Right cardiac atrium (tissue), 5 donors: ENCODE measurements at regions not wholly inside any gene's neighbourhood (a gene's known extent, or its start where the extent isn't known, plus 50 kb on each side); places are given as distances from the start of the nearest gene placed in this dataset.

Experiments used
- ATAC-seq, 2 donors: fragments of 200-7000 bp; cut with Tn5 transposase; one replicate each; pipeline versions ENCODE4 v1.8.0 to v1.9.1; 2020; ENCODE audit warnings: moderate library complexity in 2 of 2, mild to moderate bottlenecking in 1 of 2
- DNase-seq, 3 donors: peaks; one replicate each; pipeline ENCODE4 v3.0.0-alpha.2; 2020
- H3K27ac ChIP-seq: one replicate; pipeline ENCODE4 v1.5.1; 2013; ENCODE audit warnings: mild to moderate bottlenecking, low read length, control low read depth, moderate library complexity
- H3K27me3 ChIP-seq: one replicate; pipeline ENCODE4 v1.6.1; 2013; ENCODE audit not compliant: control insufficient read depth, insufficient read depth
- H3K4me1 ChIP-seq: one replicate; pipeline ENCODE4 v1.6.1; 2013; ENCODE audit warnings: low read length; ENCODE audit not compliant: control insufficient read depth, insufficient read depth
- H3K4me3 ChIP-seq: one replicate; pipeline ENCODE4 v1.5.1; 2013; ENCODE audit warnings: low read length, control low read depth
- H3K9me3 ChIP-seq: one replicate; pipeline ENCODE4 v1.6.1; 2013; ENCODE audit warnings: low read length; ENCODE audit not compliant: control insufficient read depth
- WGBS: extraction: QIAGEN DNeasy Blood & Tissue Kit; methylation state at CpG from one replicate; pipeline ENCODE4 v1.1.7; 2013; 5-methylcytosine and 5-hydroxymethylcytosine counted together
- intact Hi-C, 4 donors: fragments of 100-400 bp; cut with DNase I; formaldehyde crosslinking; loops; one replicate each; pipeline versions ENCODE4 v1.11.0 to v1.14.0; 2022 to 2023
- donor health status: healthy with polysubstance abuse.
- donor health status: DM: no; HTN: yes; CAD: no.
- donor health status: DM: no; HTN: no; CAD: no.
- donor health status: DM: no; HTN: yes; CAD: no; lungs with severe emphysema.
- donor health status: DM: yes; HTN: yes; CAD: no.

DNA sequence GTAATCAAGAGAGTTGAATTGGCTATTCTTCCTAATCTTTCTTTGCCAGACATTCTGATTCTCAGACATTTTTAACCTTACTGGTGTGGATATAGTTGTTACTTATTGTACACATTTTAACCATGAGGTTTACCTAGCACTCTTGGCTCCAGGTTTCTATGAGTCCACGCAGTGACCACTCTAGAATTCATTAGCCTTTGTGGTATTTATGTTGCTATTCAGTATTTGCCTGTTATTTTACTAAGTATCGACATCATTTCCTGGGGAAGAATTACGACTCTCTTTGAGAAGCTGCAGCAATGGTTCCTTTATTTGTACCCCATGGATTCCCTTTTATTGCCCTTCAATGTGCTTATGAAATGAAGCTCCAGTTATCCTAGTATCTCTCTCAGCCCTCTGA is 120.7 kb downstream of the RDH14 start:
- Histone ChIP-seq H3K27me3 (no peaks in the 10 kb centered on the region), H3K4me1 (peaks cover 2% of the 10 kb centered on the region), H3K4me3 (no peak overlapping the region), H3K9me3 (no peaks in the 10 kb centered on the region), H3K27ac (no peak overlapping the region)
- ATAC-seq (no peak), DNase-seq (no peak)
- 76% methylated on average over 3 of the region's 3 CpGs for WGBS
- intact Hi-C loops, result loop anchor here in 1 of 4 donors (10.0 kb wide), 1 partner anchor 305 kb away; no protein-coding TSS in a partner anchor

DNA sequence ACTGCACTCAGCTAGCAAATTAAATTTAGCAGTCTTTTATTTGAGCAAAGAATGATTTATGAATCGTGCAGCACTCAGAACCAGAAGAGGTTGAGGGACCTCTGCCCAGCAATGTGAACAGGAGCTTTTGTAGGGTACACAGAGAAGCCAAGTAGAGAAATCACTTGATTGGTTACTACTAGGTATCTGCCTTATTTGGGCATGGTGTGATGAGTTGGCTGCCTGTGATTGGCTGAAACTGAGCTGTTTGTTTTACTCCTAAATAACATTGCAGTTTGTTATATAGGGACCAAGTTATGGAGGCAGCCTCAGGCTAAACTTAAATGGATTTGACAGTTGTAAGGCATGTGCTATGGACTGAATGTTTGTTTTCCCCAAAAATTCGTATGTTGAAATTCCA is 122.5 kb downstream of the RDH14 start:
- H3K9me3 ChIP-seq, result no peaks in the 10 kb centered on the region
- no peak overlapping the region for H3K27ac ChIP-seq
- WGBS, result 83% methylated on average over 2 of the region's 2 CpGs
- no peak for ATAC-seq
- no peak overlapping the region for H3K4me3 ChIP-seq
- H3K4me1 ChIP-seq, result peaks cover 2% of the 10 kb centered on the region
- DNase-seq, result no peak
- H3K27me3 ChIP-seq, result no peaks in the 10 kb centered on the region
- intact Hi-C loops, result no loop called here

GRCh38 chr2:18436503-18437005 is 123.9 kb downstream of the RDH14 start:
- DNase-seq (no peak), ATAC-seq (no peak)
- Histone ChIP-seq H3K4me3 (no peak overlapping the region), H3K27ac (no peak overlapping the region), H3K27me3 (no peaks in the 10 kb centered on the region), H3K4me1 (peaks cover 2% of the 10 kb centered on the region), H3K9me3 (no peaks in the 10 kb centered on the region)
- intact Hi-C loops, result no loop called here
- WGBS, result 24% methylated on average over 5 of the region's 5 CpGs

- WGBS, result 38% methylated on average over 2 of the region's 2 CpGs
- H3K9me3 ChIP-seq, result no peaks in the 10 kb centered on the region
- H3K27ac ChIP-seq, result no peak overlapping the region
- ATAC-seq (peak in 1 of 2 donors; percentile 23), DNase-seq (no peak)
- H3K4me1 ChIP-seq, result peaks cover 2% of the 10 kb centered on the region
- no peaks in the 10 kb centered on the region for H3K27me3 ChIP-seq
- intact Hi-C loops, result no loop called here
- no peak overlapping the region for H3K4me3 ChIP-seq
These were observed 124.9 kb downstream of the RDH14 start for GRCh38 chr2:18435426-18436037.

DNA sequence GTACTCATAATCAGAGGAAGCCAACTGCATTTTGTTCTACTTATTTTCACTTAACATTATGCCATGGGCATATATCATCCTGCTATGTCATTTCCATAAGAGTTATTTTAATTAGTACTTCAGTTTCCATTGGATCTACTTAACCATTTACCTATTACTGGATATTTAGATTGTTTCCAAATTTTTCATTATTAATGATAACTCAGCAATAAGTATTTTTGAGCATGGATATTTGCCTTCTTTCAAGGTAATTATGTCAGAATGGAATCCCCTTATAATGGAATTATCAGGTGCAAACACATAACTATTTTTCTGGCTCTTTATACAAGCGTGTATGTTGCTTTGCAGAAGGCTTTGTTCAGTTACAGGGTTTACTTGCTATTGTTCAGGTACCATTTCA is 126.6 kb downstream of the RDH14 start:
- intact Hi-C loops, result no loop called here
- Histone ChIP-seq H3K27ac (no peak overlapping the region), H3K4me1 (no peaks in the 10 kb centered on the region), H3K27me3 (no peaks in the 10 kb centered on the region), H3K4me3 (no peak overlapping the region), H3K9me3 (no peaks in the 10 kb centered on the region)
- no peak for ATAC-seq
- 89% methylated on average over 1 of the region's 1 CpG for WGBS
- DNase-seq, result no peak

DNA sequence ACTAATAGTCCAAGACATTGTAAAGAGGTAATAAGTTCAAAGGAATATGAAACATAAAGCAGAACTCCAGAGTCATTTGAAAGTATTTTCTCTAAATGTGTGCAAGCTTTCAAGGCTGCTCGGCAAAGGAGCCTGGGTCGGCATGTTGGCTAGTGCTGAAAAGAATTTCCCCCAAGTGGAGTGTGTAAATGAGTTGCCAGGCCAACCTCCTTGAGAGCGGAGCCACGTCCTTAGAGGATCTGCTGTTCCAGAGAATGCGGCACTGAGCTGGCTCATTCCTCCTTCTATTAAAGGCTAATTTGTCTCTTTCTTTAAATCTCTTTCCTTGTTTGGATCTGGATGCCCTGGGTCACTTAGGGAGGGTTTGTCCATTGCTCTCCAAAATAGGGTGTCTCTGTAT is 127.5 kb downstream of the RDH14 start:
- ATAC-seq, result peak; percentile 47 to 68

DNA sequence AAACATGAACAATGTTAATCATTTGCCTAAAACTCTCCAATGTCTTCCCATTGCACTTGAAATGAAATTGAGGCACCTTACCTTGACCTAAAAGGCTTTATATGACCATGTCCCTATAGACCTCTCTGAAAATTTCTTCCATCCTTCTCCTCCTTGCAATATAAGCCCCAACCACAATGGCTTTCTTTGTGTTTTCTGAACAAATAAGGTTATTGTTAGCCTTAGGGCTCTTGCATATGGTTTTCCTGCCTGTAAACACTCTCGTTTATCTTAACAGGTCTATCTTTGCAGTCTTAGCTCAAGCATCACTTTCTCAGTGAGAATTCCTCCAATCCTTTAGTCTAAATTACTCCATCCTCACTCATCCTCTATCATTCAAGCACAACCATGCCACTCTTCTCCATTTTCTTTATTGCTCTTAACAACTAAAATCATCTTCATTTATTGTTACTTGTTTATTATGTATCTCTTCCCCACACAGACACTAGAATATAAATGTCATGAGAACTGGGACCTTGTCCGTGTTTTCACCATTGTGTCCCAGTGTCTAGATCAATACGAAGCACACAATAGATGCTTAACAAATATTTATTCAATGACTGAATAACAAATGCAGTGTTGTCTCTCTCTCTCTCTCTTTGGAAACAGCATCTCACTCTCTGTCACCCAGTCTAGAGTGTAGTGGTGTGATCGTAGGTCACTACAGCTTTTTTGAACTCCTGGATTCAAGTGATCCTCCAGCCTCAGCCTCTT is 129.3 kb downstream of the RDH14 start:
- no peaks in the 10 kb centered on the region for H3K4me1 ChIP-seq
- H3K9me3 ChIP-seq, result no peaks in the 10 kb centered on the region
- H3K4me3 ChIP-seq, result no peak overlapping the region
- no peaks in the 10 kb centered on the region for H3K27me3 ChIP-seq
- ATAC-seq (no peak), DNase-seq (no peak)
- intact Hi-C loops, result no loop called here
- no peak overlapping the region for H3K27ac ChIP-seq
- WGBS, result 83% methylated on average over 4 of the region's 4 CpGs

More for the DNA sequence above, 127.5 kb downstream of the RDH14 start:
- Histone ChIP-seq H3K4me3 (no peak overlapping the region), H3K9me3 (no peaks in the 10 kb centered on the region), H3K4me1 (no peaks in the 10 kb centered on the region), H3K27me3 (no peaks in the 10 kb centered on the region), H3K27ac (no peak overlapping the region)
- DNase-seq, result peak in 2 of 3 donors; percentile 38 to 68
- intact Hi-C loops, result no loop called here
- WGBS, result 22% methylated on average over 5 of the region's 5 CpGs

GRCh38 chr2:18428516-18428915 is 131.9 kb downstream of the RDH14 start:
- intact Hi-C loops, result no loop called here
- H3K9me3 ChIP-seq, result no peaks in the 10 kb centered on the region
- H3K4me1 ChIP-seq, result no peaks in the 10 kb centered on the region
- WGBS, result 88% methylated on average over 6 of the region's 6 CpGs
- no peak overlapping the region for H3K4me3 ChIP-seq
- H3K27me3 ChIP-seq, result no peaks in the 10 kb centered on the region
- no peak overlapping the region for H3K27ac ChIP-seq
- ATAC-seq (no peak), DNase-seq (no peak)

GRCh38 chr2:18427762-18428161 is 132.7 kb downstream of the RDH14 start:
- intact Hi-C loops, result no loop called here
- Histone ChIP-seq H3K27ac (no peak overlapping the region), H3K27me3 (no peaks in the 10 kb centered on the region), H3K4me1 (no peaks in the 10 kb centered on the region), H3K4me3 (no peak overlapping the region), H3K9me3 (no peaks in the 10 kb centered on the region)
- DNase-seq (no peak), ATAC-seq (no peak)

GRCh38 chr2:18426174-18426573 is 134.3 kb downstream of the RDH14 start:
- intact Hi-C loops, result no loop called here
- Histone ChIP-seq H3K27me3 (no peaks in the 10 kb centered on the region), H3K4me1 (no peaks in the 10 kb centered on the region), H3K27ac (no peak overlapping the region), H3K9me3 (no peaks in the 10 kb centered on the region), H3K4me3 (no peak overlapping the region)
- 46% methylated on average over 1 of the region's 1 CpG for WGBS
- ATAC-seq, result no peak
- no peak for DNase-seq

GRCh38 chr2:18425210-18425703 is 135.2 kb downstream of the RDH14 start:
- no peaks in the 10 kb centered on the region for H3K27me3 ChIP-seq
- H3K27ac ChIP-seq, result no peak overlapping the region
- H3K4me3 ChIP-seq, result no peak overlapping the region
- no peaks in the 10 kb centered on the region for H3K4me1 ChIP-seq
- no peaks in the 10 kb centered on the region for H3K9me3 ChIP-seq
- intact Hi-C loops, result no loop called here
- ATAC-seq (no peak), DNase-seq (no peak)
- WGBS, result 60% methylated on average over 3 of the region's 3 CpGs
